GM13977 (cell line): ENCODE measurements at regions not wholly inside any gene's neighbourhood (a gene's known extent, or its start where the extent isn't known, plus 50 kb on each side); places are given as distances from the start of the nearest gene placed in this dataset.
"Not testable (repeated sequence)": the region's sequence is repeated elsewhere in the genome, so short reads cannot be mapped to it uniquely, and the experiment has no call there.

Source experiments
- DNase-seq: peaks from one replicate; pipeline ENCODE4 v3.0.0; 2012; ENCODE audit warnings: low spot score
- CTCF ChIP-seq: IDR thresholded peaks from 2 replicates; pipeline ENCODE4 v1.5.1; 2012; ENCODE audit warnings: mild to moderate bottlenecking, control low read depth; ENCODE audit not compliant: insufficient read depth; ENCODE audit errors: extremely low read depth, missing control alignments
- in situ Hi-C: fragments of 300-500 bp; cut with MboI; formaldehyde crosslinking; loops from one replicate; pipeline ENCODE4 v1.12.0; 2022; ENCODE audit warnings: low sequenced_read_pairs, low pct_unique_long_range_greater_than_20kb, mixed read lengths, inconsistent platforms; ENCODE audit not compliant: unreplicated experiment

GRCh38 chr2:12010779-12011178 is 264.3 kb downstream of the LPIN1 start:
- in situ Hi-C loops = no loop called here
- no peak for TF ChIP-seq CTCF
- no peak for DNase-seq

GRCh38 chr2:12014088-12014960 is 267.9 kb downstream of the LPIN1 start:
- in situ Hi-C loops = no loop called here

GRCh38 chr2:12017499-12018157 is 271.2 kb downstream of the LPIN1 start:
- no peak for TF ChIP-seq CTCF
- DNase-seq = no peak
- in situ Hi-C loops = no loop called here

More at GRCh38 chr2:12014088-12014960, 267.9 kb downstream of the LPIN1 start:
- no peak for DNase-seq
- TF ChIP-seq CTCF = no peak

- in situ Hi-C loops, DNase-seq: not testable (repeated sequence)
These were observed 272.3 kb downstream of the LPIN1 start for GRCh38 chr2:12018726-12019125.

GRCh38 chr2:12020833-12021469 is 274.5 kb downstream of the LPIN1 start:
- TF ChIP-seq CTCF = no peak
- DNase-seq = no peak
- in situ Hi-C loops = no loop called here

- DNase-seq, in situ Hi-C loops: not testable (repeated sequence)
These were observed 277.9 kb downstream of the LPIN1 start for GRCh38 chr2:12024197-12024907.

- no peak for DNase-seq
- in situ Hi-C loops = loop anchor here (25.0 kb wide), 1 partner anchor 165 kb away; no protein-coding TSS in a partner anchor
- TF ChIP-seq CTCF = no peak
These were observed 280.7 kb downstream of the LPIN1 start for GRCh38 chr2:12027136-12027535.
